KMS-11 (cell line): ENCODE measurements at regions not wholly inside any gene's neighbourhood (a gene's known extent, or its start where the extent isn't known, plus 50 kb on each side); places are given as distances from the start of the nearest gene placed in this dataset.
"Not testable (repeated sequence)": the region's sequence is repeated elsewhere in the genome, so short reads cannot be mapped to it uniquely, and the experiment has no call there.

Experiments used
- H2AFZ ChIP-seq: fragments of 200-600 bp; sonication (generic); 2 replicates; pipeline ENCODE4 v1.6.1; 2016; ENCODE audit warnings: antibody characterized with exemption, mixed run types, low read depth
- H3K27ac ChIP-seq: fragments of 200-600 bp; sonication (generic); 2 replicates; pipeline ENCODE4 v1.6.1; 2016; ENCODE audit warnings: mild to moderate bottlenecking, mixed run types
- H3K27me3 ChIP-seq: fragments of 200-600 bp; sonication (generic); 2 replicates; pipeline ENCODE4 v1.6.1; 2017; ENCODE audit warnings: mild to moderate bottlenecking, low read depth, mixed run types, moderate library complexity; ENCODE audit not compliant: insufficient read depth
- H3K36me3 ChIP-seq: fragments of 200-600 bp; sonication (generic); 2 replicates; pipeline ENCODE4 v1.6.1; 2017; ENCODE audit warnings: mild to moderate bottlenecking, mixed run types; ENCODE audit not compliant: insufficient read depth
- H3K4me1 ChIP-seq: fragments of 200-600 bp; sonication (generic); 2 replicates; pipeline ENCODE4 v1.6.1; 2016; ENCODE audit warnings: mild to moderate bottlenecking, low read depth, mixed run types; ENCODE audit not compliant: poor library complexity, severe bottlenecking
- H3K4me2 ChIP-seq: fragments of 200-600 bp; sonication (generic); 2 replicates; pipeline ENCODE4 v1.7.0; 2016; ENCODE audit warnings: mild to moderate bottlenecking, mixed run types
- H3K4me3 ChIP-seq: fragments of 200-600 bp; sonication (generic); IDR thresholded peaks from 2 replicates; pipeline ENCODE4 v1.6.1; 2017; ENCODE audit warnings: low read depth, low read length, mixed read lengths; ENCODE audit not compliant: insufficient read depth
- H3K79me2 ChIP-seq: fragments of 200-600 bp; sonication (generic); 2 replicates; pipeline ENCODE4 v1.6.1; 2016; ENCODE audit warnings: low read depth, mixed run types; ENCODE audit not compliant: insufficient read depth
- H3K9ac ChIP-seq: fragments of 200-600 bp; sonication (generic); 2 replicates; pipeline ENCODE4 v1.6.1; 2016; ENCODE audit warnings: mild to moderate bottlenecking, mixed run types
- H4K20me1 ChIP-seq: fragments of 200-600 bp; sonication (generic); 2 replicates; pipeline ENCODE4 v1.6.1; 2016; ENCODE audit warnings: mild to moderate bottlenecking, mixed run types; ENCODE audit not compliant: insufficient read depth
- TF ChIP-seq, protein P1 (sequence below): fragments of 200-600 bp; sonication (generic); conservative IDR thresholded peaks from 2 replicates; pipeline ENCODE4 v1.6.1; 2017; ENCODE audit warnings: low read depth, mild to moderate bottlenecking, antibody characterized with exemption, low read length, moderate library complexity, mixed read lengths

DNA sequence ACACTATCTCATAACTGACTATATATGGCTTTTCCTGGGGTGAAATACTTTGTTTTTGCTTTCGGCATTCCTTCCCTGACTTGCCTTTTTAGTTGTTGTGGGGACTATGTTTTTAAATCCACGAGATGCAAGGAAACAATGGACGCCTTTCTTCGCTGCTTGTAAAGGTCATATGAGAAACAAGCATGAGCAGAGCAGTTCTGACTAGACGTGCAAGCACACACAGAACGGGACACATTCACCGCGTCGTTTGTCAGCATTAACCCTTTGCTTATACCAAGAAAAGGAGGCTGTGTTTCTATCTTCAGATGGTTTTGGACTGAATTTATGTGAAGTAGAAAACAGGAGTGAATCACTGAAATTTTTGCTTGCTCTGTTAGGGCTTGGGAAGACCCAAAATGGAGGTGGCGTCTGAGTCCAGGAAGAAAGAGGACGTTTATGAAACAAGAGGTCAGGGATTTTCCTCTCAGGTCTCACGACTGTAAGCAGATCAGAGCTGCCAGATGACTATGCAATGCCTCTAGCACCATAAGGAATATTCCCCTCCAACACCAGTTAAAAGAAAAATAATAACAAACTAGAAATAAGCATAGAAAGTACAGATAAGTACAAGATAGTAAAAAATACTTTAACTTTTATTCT is 358.9 kb downstream of the DLEU7 start:
- H3K27me3 ChIP-seq, result no peaks in the 10 kb centered on the region
- no peaks in the 10 kb centered on the region for H4K20me1 ChIP-seq
- H3K4me2 ChIP-seq, result no peak overlapping the region
- no peak overlapping the region for H2AFZ ChIP-seq
- H3K4me3 ChIP-seq, result no peak overlapping the region
- H3K36me3 ChIP-seq, result no peaks in the 10 kb centered on the region
- no peaks in the 10 kb centered on the region for H3K4me1 ChIP-seq
- no peak overlapping the region for H3K27ac ChIP-seq
- H3K79me2 ChIP-seq, result no peaks in the 10 kb centered on the region
- TF ChIP-seq, protein P1, sequence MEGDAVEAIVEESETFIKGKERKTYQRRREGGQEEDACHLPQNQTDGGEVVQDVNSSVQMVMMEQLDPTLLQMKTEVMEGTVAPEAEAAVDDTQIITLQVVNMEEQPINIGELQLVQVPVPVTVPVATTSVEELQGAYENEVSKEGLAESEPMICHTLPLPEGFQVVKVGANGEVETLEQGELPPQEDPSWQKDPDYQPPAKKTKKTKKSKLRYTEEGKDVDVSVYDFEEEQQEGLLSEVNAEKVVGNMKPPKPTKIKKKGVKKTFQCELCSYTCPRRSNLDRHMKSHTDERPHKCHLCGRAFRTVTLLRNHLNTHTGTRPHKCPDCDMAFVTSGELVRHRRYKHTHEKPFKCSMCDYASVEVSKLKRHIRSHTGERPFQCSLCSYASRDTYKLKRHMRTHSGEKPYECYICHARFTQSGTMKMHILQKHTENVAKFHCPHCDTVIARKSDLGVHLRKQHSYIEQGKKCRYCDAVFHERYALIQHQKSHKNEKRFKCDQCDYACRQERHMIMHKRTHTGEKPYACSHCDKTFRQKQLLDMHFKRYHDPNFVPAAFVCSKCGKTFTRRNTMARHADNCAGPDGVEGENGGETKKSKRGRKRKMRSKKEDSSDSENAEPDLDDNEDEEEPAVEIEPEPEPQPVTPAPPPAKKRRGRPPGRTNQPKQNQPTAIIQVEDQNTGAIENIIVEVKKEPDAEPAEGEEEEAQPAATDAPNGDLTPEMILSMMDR, result no peak
- H3K9ac ChIP-seq, result no peak overlapping the region

DNA sequence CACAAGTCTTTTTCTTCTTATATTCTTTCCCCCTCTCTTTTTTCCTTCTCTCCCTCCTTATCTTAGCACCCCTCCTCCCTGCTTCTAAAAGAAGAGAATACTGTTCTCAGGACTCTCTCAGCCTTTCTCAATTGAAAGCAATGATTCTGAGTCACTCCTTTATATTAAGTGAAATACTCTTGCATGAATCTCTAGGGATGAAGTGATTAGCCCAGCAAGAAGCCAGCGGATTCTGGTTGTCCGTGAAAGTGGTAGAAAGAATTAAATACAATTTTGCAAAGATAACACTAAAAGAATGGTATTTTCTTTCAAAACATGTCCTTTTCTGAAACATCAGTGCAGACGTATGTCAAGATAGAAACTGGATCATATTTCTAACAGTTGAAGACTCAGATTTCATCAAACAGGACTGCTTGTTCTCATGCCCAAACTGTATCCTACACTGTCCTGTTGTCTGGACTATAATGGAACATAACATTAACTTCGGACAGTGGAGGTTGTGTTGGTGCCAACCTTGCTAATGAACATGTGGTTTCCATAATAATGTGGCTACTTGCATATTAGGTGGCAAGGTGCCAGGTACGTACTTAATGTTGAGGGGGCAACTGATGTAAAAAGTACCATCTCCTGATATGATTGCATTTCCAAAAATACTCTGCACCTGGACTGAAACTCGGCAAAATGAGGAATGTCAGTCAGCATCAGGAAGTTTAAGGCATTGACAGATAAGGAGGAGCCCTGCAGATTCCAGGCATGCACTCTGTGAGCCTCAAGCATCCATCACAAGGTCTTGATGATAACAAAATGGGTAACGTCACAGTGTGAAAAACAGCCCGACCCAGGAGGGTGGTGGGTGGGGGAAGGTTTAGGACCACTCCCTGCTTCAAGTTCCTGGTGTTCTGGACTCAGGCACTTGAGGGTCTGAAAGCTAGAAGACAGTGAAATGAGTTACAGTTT is 357.2 kb downstream of the DLEU7 start:
- TF ChIP-seq, protein P1, result no peak
- Histone ChIP-seq H3K79me2 (no peaks in the 10 kb centered on the region), H3K4me3 (no peak overlapping the region), H3K9ac (no peak overlapping the region), H3K27ac (no peak overlapping the region), H3K36me3 (no peaks in the 10 kb centered on the region), H3K4me2 (no peak overlapping the region), H3K4me1 (no peaks in the 10 kb centered on the region), H4K20me1 (no peaks in the 10 kb centered on the region), H3K27me3 (no peaks in the 10 kb centered on the region), H2AFZ (no peak overlapping the region)

DNA sequence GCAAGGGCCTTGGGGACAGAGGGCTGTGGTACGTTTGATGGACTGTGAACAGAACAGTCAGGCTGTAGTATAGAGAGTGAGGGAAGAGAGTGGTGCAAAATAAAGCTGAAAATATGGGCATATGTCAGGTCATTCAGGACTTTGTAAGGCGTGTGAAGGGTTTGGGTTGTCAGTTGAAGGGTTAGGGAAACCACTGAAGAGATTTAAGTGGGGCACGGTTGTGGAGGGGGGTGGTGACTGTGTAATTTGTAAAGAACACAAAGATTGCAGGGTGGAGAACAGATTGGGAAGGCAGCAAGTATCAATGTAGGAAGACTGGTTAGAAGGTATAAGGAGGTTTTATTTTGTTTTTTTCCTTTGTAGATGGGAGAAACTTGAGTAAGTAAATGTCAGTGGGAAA is 349.8 kb downstream of the DLEU7 start:
- Histone ChIP-seq H3K27me3 (no peaks in the 10 kb centered on the region), H3K4me2 (no peak overlapping the region), H2AFZ (no peak overlapping the region), H4K20me1 (no peaks in the 10 kb centered on the region), H3K9ac (no peak overlapping the region), H3K36me3 (no peaks in the 10 kb centered on the region), H3K4me3 (no peak overlapping the region), H3K4me1 (no peaks in the 10 kb centered on the region), H3K27ac (no peak overlapping the region), H3K79me2 (no peaks in the 10 kb centered on the region)
- TF ChIP-seq, protein P1, result no peak

DNA sequence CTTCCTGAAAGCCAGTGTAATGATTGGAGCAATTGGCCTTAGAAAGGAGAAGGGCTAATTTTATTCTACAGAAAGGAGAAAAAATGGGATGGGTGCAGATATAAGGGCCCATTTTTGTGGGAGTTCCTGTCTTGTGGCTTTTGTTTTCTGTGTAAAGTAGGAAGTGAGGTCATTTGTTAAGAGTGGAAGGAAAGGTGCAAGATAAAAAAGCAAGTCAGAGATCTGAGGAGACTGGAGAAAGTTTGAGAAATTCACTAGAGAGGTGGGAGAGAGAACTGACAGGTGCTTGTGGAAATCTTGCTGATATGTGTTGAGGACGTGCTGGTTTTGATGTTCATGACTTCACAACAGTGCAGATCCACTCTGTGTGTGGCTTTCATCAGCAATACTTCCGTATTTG is 349.4 kb downstream of the DLEU7 start:
- Histone ChIP-seq H4K20me1 (no peaks in the 10 kb centered on the region), H3K27me3 (no peaks in the 10 kb centered on the region), H3K4me1 (no peaks in the 10 kb centered on the region), H3K79me2 (no peaks in the 10 kb centered on the region), H3K4me3 (no peak overlapping the region), H3K36me3 (no peaks in the 10 kb centered on the region), H3K4me2 (no peak overlapping the region), H3K9ac (no peak overlapping the region), H3K27ac (no peak overlapping the region), H2AFZ (no peak overlapping the region)
- TF ChIP-seq, protein P1, result no peak

DNA sequence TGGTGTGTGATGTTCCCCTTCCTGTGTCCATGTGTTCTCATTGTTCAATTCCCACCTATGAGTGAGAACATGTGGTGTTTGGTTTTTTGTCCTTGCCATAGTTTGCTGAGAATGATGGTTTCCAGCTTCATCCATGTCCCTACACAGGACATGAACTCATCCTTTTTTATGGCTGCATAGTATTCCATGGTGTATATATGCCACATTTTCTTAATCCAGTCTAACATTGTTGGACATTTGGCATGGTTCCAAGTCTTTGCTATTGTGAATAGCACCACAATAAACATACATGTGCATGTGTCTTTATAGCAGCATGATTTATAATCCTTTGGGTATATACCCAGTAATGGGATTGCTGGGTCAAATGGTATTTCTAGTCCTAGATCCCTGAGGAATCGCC is 340.3 kb downstream of the DLEU7 start:
- not testable (repeated sequence) for H2AFZ ChIP-seq, H3K27me3 ChIP-seq, H3K9ac ChIP-seq, H3K4me1 ChIP-seq, H3K36me3 ChIP-seq, H4K20me1 ChIP-seq, H3K4me2 ChIP-seq, H3K27ac ChIP-seq, H3K79me2 ChIP-seq, H3K4me3 ChIP-seq
